PC-9 (cell line): ENCODE measurements at regions not wholly inside any gene's neighbourhood (a gene's known extent, or its start where the extent isn't known, plus 50 kb on each side); places are given as distances from the start of the nearest gene placed in this dataset.

ENCODE experiments used
- BruUV-seq: library from RNA; stranded (reverse); fragments of 400-500 nt; replicated peaks from 2 replicates; lab custom pipeline; 2021; lab: Mats Ljungman, UMichigan
- CTCF ChIA-PET: fragments of 300-600 bp; sonication (Branson Sonifier 250); formaldehyde crosslinking; loops from one replicate; lab custom pipeline; 2022; ENCODE audit warnings: antibody characterized with exemption; lab: Charles Lee
- POLR2A ChIA-PET: fragments of 300-600 bp; sonication (Branson Sonifier 250); formaldehyde crosslinking; loops from one replicate; lab custom pipeline; 2022; ENCODE audit warnings: antibody characterized with exemption; ENCODE audit not compliant: unreplicated experiment; lab: Charles Lee
- DNase-seq, 2 experiments: peaks; one replicate each; pipeline versions ENCODE4 v3.0.0 to v3.0.0-alpha.2; 2015 to 2022; ENCODE audit warnings: mixed read lengths in 1 of 2
- H2AFZ ChIP-seq: fragments of 200-600 bp; sonication (generic); 2 replicates; pipeline ENCODE4 v1.8.1; 2017; ENCODE audit warnings: antibody characterized with exemption
- H3F3A ChIP-seq: fragments of 200-600 bp; sonication (generic); 2 replicates; pipeline ENCODE4 v1.8.1; 2017; ENCODE audit warnings: antibody characterized with exemption, mild to moderate bottlenecking, low read depth; ENCODE audit not compliant: insufficient read depth
- H3K27ac ChIP-seq: fragments of 200-600 bp; sonication (generic); 2 replicates; pipeline ENCODE4 v1.6.1; 2016; ENCODE audit warnings: mixed run types
- H3K27me3 ChIP-seq: fragments of 200-600 bp; sonication (generic); 2 replicates; pipeline ENCODE4 v1.6.1; 2016; ENCODE audit warnings: low read depth, mixed run types; ENCODE audit not compliant: insufficient read depth
- H3K36me3 ChIP-seq: fragments of 200-600 bp; sonication (generic); 2 replicates; pipeline ENCODE4 v1.6.1; 2016; ENCODE audit warnings: low read depth, mixed run types
- H3K4me1 ChIP-seq: fragments of 200-600 bp; sonication (generic); replicated peaks from 2 replicates; pipeline ENCODE4 v1.6.1; 2016; ENCODE audit warnings: mixed run types; ENCODE audit not compliant: insufficient read depth
- H3K4me2 ChIP-seq: fragments of 200-600 bp; sonication (generic); 2 replicates; pipeline ENCODE4 v1.6.1; 2017; ENCODE audit warnings: mixed run types
- H3K4me3 ChIP-seq: fragments of 200-600 bp; sonication (generic); 2 replicates; pipeline ENCODE4 v1.6.1; 2016; ENCODE audit warnings: mixed run types
- H3K79me2 ChIP-seq: fragments of 200-600 bp; sonication (generic); 2 replicates; pipeline ENCODE4 v1.6.1; 2017; ENCODE audit warnings: low read depth, mixed run types
- H3K9me2 ChIP-seq: fragments of 200-600 bp; sonication (generic); 2 replicates; pipeline ENCODE4 v1.8.1; 2017; ENCODE audit warnings: mild to moderate bottlenecking; ENCODE audit not compliant: insufficient read depth
- H3K9me3 ChIP-seq: fragments of 200-600 bp; sonication (generic); 2 replicates; pipeline ENCODE4 v1.8.1; 2016; ENCODE audit warnings: low read depth; ENCODE audit not compliant: insufficient read depth
- H4K20me1 ChIP-seq: fragments of 200-600 bp; sonication (generic); 2 replicates; pipeline ENCODE4 v1.8.1; 2017; ENCODE audit not compliant: insufficient read depth
- CTCF ChIP-seq: fragments of 200-600 bp; sonication (generic); conservative IDR thresholded peaks from 2 replicates; pipeline ENCODE4 v1.6.1; 2017; ENCODE audit warnings: mixed run types, antibody characterized with exemption, mild to moderate bottlenecking, moderate library complexity
- EZH2 ChIP-seq: fragments of 200-600 bp; sonication (generic); IDR thresholded peaks from 2 replicates; pipeline ENCODE4 v1.8.0; 2017; ENCODE audit warnings: antibody characterized with exemption, low read depth
- intact Hi-C: fragments of 100-400 bp; cut with micrococcal nuclease; formaldehyde crosslinking; loops from one replicate; pipeline ENCODE4 v1.10.0; 2022; ENCODE audit not compliant: unreplicated experiment

- DNase-seq: no peak
- H3K36me3 ChIP-seq: no peaks in the 10 kb centered on the region
- TF ChIP-seq CTCF: no peak
- no peak for TF ChIP-seq EZH2
- no peaks in the 10 kb centered on the region for H3K4me1 ChIP-seq
- H3K4me3 ChIP-seq: no peak overlapping the region
- intact Hi-C loops: no loop called here
- ChIA-PET CTCF (no interaction called here), POLR2A (no interaction called here)
- no peaks in the 10 kb centered on the region; the same call in 1 of the 2 replicates for H4K20me1 ChIP-seq
- H3K79me2 ChIP-seq: no peaks in the 10 kb centered on the region
- H3K27me3 ChIP-seq: no peaks in the 10 kb centered on the region
- no peak overlapping the region for H3K4me2 ChIP-seq
- no peaks in the 10 kb centered on the region for H3K9me3 ChIP-seq
- no peaks in the 10 kb centered on the region for H3F3A ChIP-seq
- no peak overlapping the region for H3K27ac ChIP-seq
- H2AFZ ChIP-seq: no peak overlapping the region
- no peaks in the 10 kb centered on the region for H3K9me2 ChIP-seq
- BruUV-seq: no TSS peak
Measured at GRCh38 chr16:63241497-63242028, 1205.3 kb upstream of the CDH8 start.

DNA sequence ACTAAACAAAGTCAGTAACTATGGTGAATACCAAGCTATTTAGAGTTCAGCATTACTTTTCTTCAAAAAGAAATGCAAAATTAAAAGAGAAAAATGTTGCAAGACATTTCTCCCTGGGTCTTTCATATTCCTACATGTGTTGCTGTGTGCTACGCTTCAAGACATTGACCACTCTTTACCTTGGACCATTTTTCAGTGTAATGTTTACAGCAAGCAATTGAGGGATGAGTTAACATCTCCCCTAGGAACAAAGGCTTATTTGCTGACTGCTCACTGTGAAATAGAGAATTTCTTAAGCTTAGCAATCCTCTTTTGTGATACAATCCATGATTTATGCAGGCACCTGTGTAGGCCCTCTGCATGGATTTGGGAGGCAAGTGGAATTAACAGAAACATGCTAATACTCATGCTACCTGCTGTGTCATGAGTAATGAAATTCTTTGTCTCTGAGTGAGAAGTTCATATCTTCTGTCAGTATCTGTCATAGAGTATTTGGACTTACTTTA lies 1202.9 kb upstream of the CDH8 start:
- no peak overlapping the region for H2AFZ ChIP-seq
- H3K4me2 ChIP-seq: no peak overlapping the region
- TF ChIP-seq EZH2: no peak
- no peak for TF ChIP-seq CTCF
- H3K27me3 ChIP-seq: no peaks in the 10 kb centered on the region
- H4K20me1 ChIP-seq: no peaks in the 10 kb centered on the region; the same call in 1 of the 2 replicates
- no peaks in the 10 kb centered on the region for H3F3A ChIP-seq
- H3K4me1 ChIP-seq: no peaks in the 10 kb centered on the region
- ChIA-PET CTCF (no interaction called here), POLR2A (no interaction called here)
- no peak for DNase-seq
- no peaks in the 10 kb centered on the region for H3K9me2 ChIP-seq
- H3K36me3 ChIP-seq: no peaks in the 10 kb centered on the region
- H3K9me3 ChIP-seq: no peaks in the 10 kb centered on the region
- H3K4me3 ChIP-seq: no peak overlapping the region
- no peak overlapping the region for H3K27ac ChIP-seq
- no peaks in the 10 kb centered on the region for H3K79me2 ChIP-seq
- intact Hi-C loops: no loop called here
- no TSS peak for BruUV-seq

GRCh38 chr16:63230421-63231040 lies 1194.3 kb upstream of the CDH8 start:
- H3K4me2 ChIP-seq: no peak overlapping the region
- no peak overlapping the region for H3K27ac ChIP-seq
- no peaks in the 10 kb centered on the region for H3K9me3 ChIP-seq
- intact Hi-C loops: no loop called here
- TF ChIP-seq EZH2: no peak
- no peak for TF ChIP-seq CTCF
- no TSS peak for BruUV-seq
- H3K79me2 ChIP-seq: no peaks in the 10 kb centered on the region
- 0 out of 2 replicates have a peak, but pooled peaks cover 4% of the 10 kb centered on the region for H3K9me2 ChIP-seq
- no peaks in the 10 kb centered on the region for H3F3A ChIP-seq
- no peaks in the 10 kb centered on the region for H3K36me3 ChIP-seq
- ChIA-PET POLR2A (no interaction called here), CTCF (no interaction called here)
- H3K27me3 ChIP-seq: no peaks in the 10 kb centered on the region
- no peak overlapping the region for H3K4me3 ChIP-seq
- no peaks in the 10 kb centered on the region for H4K20me1 ChIP-seq
- no peak overlapping the region for H2AFZ ChIP-seq
- no peaks in the 10 kb centered on the region for H3K4me1 ChIP-seq
- no peak for DNase-seq
